HG03575 (cell line): ENCODE measurements at regions not wholly inside any gene's neighbourhood (a gene's known extent, or its start where the extent isn't known, plus 50 kb on each side); places are given as distances from the start of the nearest gene placed in this dataset.

Source experiments
- ATAC-seq: cut with Tn5 transposase; IDR thresholded peaks from one replicate; pipeline ENCODE4 v1.9.1; 2021; ENCODE audit not compliant: unreplicated experiment, insufficient number of reproducible peaks, low FRiP score; ENCODE audit errors: extremely low read depth

DNA sequence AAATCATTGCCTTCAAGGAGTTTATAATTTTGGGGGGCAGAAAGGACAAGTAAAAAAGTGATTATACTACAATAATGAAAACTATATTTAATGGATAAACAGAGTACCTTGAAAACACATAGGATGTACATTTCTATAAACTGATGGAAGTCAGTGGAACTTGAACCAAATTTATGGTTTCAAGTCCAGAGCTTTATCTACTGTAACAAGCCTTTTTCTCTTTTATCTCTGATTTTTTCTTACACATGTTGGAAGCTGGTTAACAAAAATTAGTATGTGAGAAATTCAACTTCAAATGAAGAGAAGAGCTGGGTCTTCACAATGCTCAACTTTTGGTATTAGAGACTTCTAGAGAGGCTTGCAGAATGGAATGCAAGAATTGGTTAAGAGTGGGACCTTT lies 393.6 kb downstream of the LMO7 start:
- no peak for ATAC-seq

DNA sequence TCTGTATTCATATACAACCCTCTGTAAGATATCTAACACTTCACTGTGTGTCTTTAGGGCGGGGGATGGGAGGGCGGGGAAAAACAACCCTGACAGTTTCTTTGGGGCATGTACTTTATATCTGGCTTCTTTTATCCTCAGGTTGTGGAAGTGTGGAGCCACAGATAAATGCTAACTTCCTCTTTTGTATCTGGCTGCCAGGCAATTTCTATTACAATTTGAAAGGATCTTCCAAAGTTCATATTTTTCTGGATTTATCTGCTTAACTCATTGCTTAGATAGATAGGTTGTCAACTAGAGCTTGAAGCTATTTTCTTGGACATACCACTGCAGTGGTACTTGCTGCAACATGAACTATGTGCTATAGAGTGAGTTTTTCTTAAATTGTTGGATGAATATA lies 393.0 kb downstream of the LMO7 start:
- ATAC-seq = no peak

- no peak for ATAC-seq
Measured at GRCh38 chr13:76027131-76027530, 391.0 kb downstream of the LMO7 start.

- ATAC-seq = no peak
Measured at GRCh38 chr13:76025392-76025791, 389.3 kb downstream of the LMO7 start.

DNA sequence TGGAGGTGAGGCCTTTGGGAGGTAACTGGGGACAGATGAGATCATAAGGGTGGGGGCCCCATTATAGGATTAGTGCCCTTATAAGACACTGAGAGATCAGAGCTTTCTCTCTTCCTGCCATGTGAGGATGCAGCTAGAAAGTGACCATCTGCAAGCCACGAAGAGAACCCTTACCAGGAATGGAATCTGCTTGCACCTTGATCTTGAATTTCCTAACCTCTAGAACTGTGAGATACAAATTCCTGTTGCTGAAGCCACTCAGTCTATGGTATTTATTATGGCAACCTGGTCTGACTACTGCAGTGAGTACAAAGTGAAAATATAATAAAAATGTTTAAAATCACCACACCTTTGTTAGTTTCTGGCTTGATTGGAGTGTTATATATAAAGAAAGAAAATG lies 388.0 kb downstream of the LMO7 start:
- no peak for ATAC-seq

DNA sequence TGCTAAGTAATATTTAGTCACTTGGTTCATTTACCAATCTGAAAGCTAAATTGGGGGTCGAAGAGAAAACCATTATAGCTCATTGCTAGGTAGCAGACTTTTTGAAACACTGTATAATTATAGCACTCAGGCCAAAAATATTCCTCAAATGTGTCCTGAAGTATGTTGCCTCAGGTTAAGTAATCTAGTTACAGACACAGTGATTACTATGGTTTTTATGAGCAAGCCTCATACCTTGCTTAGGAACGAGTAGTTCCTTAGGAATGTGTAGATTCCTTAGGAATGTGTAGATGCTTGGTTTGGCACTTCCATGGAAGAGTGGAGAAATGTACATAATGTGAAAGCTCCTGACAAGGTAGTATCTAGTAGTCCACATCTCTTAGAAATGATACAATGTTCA lies 387.5 kb downstream of the LMO7 start:
- ATAC-seq = no peak

DNA sequence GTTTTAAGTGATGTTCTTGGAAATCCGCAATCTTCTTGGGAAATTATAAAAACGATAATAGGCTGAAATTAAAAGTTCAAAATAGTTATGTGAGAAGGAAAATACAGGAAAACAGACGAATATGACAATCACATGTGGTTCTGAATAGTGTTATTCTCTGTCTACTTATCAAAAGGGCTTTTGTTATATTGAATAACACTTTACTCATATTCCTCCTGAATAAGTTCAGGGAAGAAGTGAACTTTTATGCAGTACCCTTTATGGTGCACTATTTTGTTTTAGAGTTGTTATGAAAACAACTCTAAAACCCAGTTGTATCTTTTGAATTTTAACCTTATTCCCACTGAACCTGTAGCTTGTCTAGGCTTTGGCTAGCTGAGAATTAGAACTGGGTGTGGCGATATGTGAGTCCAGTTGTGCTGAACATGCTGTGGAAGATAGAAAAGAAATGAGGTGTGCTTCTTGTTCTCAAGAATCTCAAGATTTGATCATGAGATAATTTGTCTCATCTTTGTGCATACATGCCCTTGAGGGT lies 384.4 kb downstream of the LMO7 start:
- ATAC-seq = no peak

- ATAC-seq = no peak
Measured at GRCh38 chr13:76019421-76020044, 383.4 kb downstream of the LMO7 start.

DNA sequence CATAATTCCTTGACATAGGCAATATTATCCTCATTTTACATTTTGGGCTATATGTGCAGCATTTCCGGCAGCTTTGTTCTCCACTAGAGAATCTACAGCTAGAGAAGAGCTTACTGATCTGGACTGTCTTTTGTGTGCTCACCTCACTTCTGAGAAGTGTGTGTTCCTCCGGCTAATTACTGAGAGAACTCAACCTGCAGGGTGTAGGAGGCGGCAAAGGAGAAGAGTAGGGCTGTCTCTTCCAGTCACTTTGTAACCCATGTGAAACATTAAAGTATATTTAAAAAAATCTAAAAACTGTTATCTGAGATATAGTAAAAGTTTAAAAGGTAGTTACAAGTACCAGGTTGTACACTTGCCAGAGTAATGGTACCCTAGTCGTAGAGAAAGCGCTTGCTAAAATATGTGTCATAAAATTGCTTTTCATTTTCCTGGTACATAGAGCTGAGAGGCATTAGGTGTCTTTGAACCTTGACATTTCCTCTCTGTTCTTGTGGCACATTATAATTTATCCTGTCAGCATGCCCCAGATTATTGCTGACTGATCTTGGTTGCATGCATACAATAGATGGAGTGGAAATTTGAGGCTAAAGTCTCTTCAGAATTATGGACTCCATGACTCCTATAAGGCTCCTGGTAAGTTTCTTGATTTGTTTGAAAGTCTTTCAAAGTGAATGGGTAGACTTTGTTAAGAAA lies 381.9 kb downstream of the LMO7 start:
- ATAC-seq = no peak

- no peak for ATAC-seq
Measured at GRCh38 chr13:76016799-76017400, 380.8 kb downstream of the LMO7 start.

DNA sequence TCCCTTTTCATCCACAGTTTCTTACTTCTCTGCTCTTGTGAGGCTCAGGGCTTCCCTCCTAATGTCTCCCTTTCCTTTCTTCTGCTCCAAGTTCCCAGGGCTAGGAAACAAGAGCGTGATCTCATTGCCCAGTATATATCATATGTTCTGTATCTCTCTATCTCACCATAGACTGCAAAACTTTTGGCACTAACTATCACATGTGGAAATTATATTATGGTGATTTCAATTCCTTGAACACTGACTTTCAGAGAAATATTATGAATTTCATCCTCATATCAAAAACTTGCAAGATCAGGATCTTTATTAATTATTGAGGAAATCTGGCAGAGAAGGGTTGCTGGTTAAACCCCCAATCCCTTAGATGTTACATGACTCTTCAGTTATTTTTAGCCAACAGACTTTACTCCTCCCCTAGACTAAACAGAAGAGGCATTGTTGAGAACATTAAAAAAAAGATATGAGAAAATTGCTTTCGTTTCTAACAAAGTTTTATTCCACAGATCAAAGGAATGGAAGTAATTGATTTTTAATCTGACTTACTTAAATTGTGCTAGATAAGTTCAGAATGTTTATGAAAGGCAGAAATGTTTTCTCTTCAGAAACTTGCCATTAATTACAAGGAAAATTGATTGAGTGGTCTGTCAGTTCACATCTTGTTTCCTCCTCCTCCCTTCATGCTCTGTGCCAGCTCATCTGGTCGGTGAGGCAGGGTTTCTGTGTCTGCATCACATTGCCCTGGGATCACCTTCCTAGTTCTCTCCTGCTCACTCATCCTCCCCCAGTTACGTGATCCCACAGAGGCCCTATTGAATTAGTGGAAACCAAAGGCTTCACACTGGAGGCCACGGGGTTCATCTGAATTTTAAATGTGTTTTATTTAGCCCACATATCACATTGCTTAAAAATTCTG lies 378.5 kb downstream of the LMO7 start:
- no peak for ATAC-seq

GRCh38 chr13:76012091-76012721 lies 376.1 kb downstream of the LMO7 start:
- no peak for ATAC-seq

GRCh38 chr13:76009267-76009890 lies 373.2 kb downstream of the LMO7 start:
- ATAC-seq = no peak

DNA sequence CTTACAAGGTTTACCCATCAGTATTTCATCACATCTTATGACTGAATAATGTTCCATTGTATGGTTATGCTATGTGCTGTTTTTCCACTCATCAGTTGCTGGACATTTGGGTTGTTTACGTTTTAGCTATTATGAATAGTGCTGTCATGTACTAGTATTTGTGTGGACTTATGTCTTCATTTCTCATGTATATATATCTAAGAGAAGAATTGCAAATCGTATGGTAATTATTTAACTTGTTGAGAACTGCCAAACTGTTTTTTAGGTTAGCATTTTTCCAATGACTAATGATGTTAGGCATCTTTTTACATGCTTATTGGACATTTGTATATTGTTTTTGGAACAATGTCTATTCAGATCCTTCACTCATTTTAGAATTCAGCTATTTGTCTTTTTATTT lies 368.3 kb downstream of the LMO7 start:
- no peak for ATAC-seq

DNA sequence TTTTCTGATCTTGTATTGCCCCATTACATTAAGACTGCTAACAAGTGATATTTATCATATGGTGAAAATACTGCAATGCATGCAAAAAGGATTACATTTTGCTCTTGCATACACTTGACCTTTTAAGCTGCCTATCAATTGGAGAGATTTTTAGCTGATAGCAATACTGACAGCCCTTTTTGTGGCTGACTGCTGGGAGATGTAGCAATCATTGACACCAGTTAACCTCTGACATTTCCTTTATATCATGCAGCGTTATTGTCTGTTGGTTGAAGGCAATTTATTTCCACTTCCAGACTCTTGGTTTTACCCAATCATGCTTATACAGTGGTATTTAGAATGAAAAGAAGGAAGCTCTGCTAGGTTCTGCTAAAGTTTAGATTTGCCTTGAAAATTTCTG lies 364.0 kb downstream of the LMO7 start:
- no peak for ATAC-seq

DNA sequence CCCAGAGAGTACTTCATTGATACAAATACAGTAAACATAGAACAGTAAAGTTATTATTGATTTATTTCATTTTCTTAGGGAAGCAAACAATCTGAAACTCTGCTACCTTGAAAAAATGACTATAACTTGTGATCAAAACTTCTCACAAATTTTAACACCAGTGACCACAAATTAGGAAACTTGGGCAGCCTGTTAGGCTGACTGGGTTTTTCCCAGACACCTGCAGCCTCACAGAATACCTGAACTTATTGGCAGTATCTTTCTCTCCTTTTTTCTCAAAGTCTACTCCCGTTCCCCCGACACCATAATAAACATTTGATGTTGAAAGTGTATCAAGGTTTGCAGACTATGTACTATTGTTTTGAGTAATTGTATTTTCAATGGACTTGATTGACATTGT lies 360.5 kb downstream of the LMO7 start:
- ATAC-seq = no peak

GRCh38 chr13:75995966-75996365 lies 359.8 kb downstream of the LMO7 start:
- ATAC-seq = no peak

DNA sequence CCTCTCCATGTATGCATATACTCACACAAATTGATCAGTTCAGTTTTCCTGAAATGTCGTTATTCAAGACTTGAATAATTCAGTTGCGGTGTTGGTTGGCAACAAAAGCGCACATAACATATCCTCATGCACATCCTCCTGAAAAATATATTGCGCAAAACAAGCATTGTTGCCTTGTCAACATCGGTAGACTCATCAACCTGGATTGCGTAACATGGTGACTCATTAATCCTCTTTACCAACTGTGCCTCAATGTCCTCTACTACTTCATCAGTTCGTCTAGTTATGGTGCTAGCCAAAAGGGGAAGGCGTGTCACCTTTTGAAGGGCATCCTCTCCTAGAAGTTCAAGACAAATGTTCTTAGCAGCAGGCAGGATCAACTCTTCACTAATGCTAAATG lies 357.7 kb downstream of the LMO7 start:
- ATAC-seq = no peak

- no peak for ATAC-seq
Measured at GRCh38 chr13:75993241-75993640, 357.1 kb downstream of the LMO7 start.
